ENCODE measurements at regions not wholly inside any gene's neighbourhood (a gene's known extent, or its start where the extent isn't known, plus 50 kb on each side); places are given as distances from the start of the nearest gene placed in this dataset.

DNA sequence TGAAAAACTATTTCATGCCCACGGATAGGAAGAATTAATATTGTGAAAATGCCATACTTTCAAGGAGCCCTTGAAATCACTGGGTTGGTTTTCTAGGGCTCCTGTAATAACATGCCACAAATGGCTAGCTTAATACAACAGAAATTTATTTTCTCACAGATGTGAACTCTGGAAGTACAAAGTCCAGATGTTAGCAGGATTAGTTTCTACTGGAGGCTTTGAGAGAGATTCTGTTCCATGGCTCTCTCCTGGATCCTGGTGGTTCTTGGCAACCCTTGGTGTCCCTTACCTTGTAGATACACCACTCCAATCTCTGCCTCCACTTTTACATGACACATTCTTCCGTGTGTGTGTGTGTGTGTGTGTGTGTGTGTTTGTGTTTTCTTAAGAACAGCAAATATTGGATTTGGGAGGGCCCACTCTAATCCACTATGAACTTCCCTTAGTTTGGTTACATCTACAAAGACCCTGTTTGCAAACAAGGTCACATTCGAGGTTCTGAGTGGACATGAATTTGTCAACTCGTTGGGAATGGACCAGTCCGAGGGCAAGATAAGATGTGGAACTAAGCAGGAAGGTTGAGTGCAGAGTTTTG lies 381.1 kb downstream of the IPO8 start:
- TF ChIP-seq, protein P1, sequence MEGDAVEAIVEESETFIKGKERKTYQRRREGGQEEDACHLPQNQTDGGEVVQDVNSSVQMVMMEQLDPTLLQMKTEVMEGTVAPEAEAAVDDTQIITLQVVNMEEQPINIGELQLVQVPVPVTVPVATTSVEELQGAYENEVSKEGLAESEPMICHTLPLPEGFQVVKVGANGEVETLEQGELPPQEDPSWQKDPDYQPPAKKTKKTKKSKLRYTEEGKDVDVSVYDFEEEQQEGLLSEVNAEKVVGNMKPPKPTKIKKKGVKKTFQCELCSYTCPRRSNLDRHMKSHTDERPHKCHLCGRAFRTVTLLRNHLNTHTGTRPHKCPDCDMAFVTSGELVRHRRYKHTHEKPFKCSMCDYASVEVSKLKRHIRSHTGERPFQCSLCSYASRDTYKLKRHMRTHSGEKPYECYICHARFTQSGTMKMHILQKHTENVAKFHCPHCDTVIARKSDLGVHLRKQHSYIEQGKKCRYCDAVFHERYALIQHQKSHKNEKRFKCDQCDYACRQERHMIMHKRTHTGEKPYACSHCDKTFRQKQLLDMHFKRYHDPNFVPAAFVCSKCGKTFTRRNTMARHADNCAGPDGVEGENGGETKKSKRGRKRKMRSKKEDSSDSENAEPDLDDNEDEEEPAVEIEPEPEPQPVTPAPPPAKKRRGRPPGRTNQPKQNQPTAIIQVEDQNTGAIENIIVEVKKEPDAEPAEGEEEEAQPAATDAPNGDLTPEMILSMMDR (tag by site-specific recombination; IDR thresholded peaks at IDR 0.05), result no peak
- TF ChIP-seq YY1 (tag by site-specific recombination; IDR thresholded peaks at IDR 0.05), result no peak
- TF ChIP-seq ZSCAN30 (tag by site-specific recombination; IDR thresholded peaks at IDR 0.05), result no peak
- TF ChIP-seq ZNF132 (tag by site-specific recombination; IDR thresholded peaks at IDR 0.05; ENCODE audit: borderline replicate concordance), result no peak
- no peak for TF ChIP-seq ZNF214 (tag by site-specific recombination; IDR thresholded peaks at IDR 0.05; ENCODE audit: borderline replicate concordance)
- TF ChIP-seq ZNF2 (tag by site-specific recombination; IDR thresholded peaks at IDR 0.05), result no peak
- TF ChIP-seq RBAK (tag by site-specific recombination; IDR thresholded peaks at IDR 0.05), result no peak
- TF ChIP-seq ZNF274 (IDR thresholded peaks at IDR 0.05; ENCODE audit: low read length), result no peak
- no peak for TF ChIP-seq ZNF274 (tag by site-specific recombination; IDR thresholded peaks at IDR 0.05; ENCODE audit: borderline replicate concordance)

Measured in HEK293 (cell line).